RWPE2 (cell line): ENCODE measurements at regions not wholly inside any gene's neighbourhood (a gene's known extent, or its start where the extent isn't known, plus 50 kb on each side); places are given as distances from the start of the nearest gene placed in this dataset.
"Not testable (repeated sequence)": the region's sequence is repeated elsewhere in the genome, so short reads cannot be mapped to it uniquely, and the experiment has no call there.

Experiments used
- ATAC-seq: fragments of 200-7000 bp; cut with Tn5 transposase; 3 replicates; pipeline ENCODE4 v1.9.1; 2021; ENCODE audit warnings: low read depth
- DNase-seq: peaks from one replicate; pipeline ENCODE4 v3.0.0-alpha.2; 2020; ENCODE audit warnings: low spot score
- H3K27ac ChIP-seq: fragments of 450-650 bp; 2 replicates; pipeline ENCODE4 v1.5.1; 2017; ENCODE audit warnings: mild to moderate bottlenecking; ENCODE audit not compliant: poor library complexity, severe bottlenecking
- H3K27me3 ChIP-seq: fragments of 250-450 bp; sonication (Bioruptor Pico); 2 replicates; pipeline ENCODE4 v1.5.1; 2021; ENCODE audit warnings: mild to moderate bottlenecking, moderate library complexity; ENCODE audit not compliant: insufficient read depth, poor library complexity, severe bottlenecking
- H3K36me3 ChIP-seq: fragments of 250-450 bp; sonication (Bioruptor Pico); 2 replicates; pipeline ENCODE4 v1.5.1; 2020; ENCODE audit warnings: low read depth, mild to moderate bottlenecking, moderate library complexity
- H3K4me1 ChIP-seq: fragments of 250-450 bp; sonication (Bioruptor Pico); 2 replicates; pipeline ENCODE4 v1.5.1; 2021; ENCODE audit warnings: mild to moderate bottlenecking, moderate library complexity; ENCODE audit not compliant: insufficient read depth, poor library complexity, severe bottlenecking
- H3K4me3 ChIP-seq: fragments of 250-450 bp; sonication (Bioruptor Pico); 2 replicates; pipeline ENCODE4 v1.5.1; 2021; ENCODE audit warnings: mild to moderate bottlenecking, moderate library complexity; ENCODE audit not compliant: severe bottlenecking
- H3K9me3 ChIP-seq: fragments of 250-450 bp; sonication (Bioruptor Pico); 2 replicates; pipeline ENCODE4 v1.5.1; 2021; ENCODE audit warnings: mild to moderate bottlenecking, moderate library complexity; ENCODE audit not compliant: severe bottlenecking

DNA sequence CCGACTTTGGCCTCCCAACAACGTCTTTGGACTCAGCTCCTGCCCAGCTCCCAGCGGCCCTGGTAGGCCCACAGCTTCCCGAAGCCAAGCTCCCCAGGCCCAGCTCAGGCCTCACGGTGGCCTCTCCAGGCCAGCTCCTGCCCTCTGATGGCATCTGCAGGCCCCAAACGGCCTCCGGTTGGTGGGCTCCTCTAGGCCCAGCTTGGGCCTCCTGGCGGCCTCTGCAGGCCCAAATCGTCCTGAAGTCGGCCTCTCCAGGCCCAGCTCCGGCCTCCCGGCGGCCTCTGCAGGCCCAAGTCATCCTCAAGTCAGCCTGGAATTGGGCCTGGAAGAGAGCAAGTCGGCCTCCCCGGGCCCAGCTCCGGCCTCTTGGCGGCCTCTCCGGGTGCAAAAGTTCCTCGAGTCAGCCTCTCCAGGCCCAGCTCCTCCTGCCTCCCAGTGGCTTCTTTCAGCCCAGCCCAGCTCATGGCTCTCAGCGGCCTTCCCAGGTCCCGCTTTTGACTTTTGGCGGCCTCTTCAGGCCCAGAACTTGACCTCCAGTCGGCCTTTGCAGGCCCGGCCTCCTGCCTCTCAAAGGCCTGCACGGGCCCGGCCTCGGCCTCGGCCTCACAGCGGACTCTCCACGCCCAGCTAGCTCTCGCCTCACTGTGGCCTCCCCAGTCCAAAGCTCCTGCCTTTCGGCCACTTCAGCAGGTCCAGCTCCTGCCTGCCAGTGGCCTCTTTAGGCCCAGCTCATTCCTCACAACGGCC, 50.9 kb upstream of the METTL14 start:
- DNase-seq, H3K4me1 ChIP-seq, ATAC-seq, H3K27me3 ChIP-seq, H3K9me3 ChIP-seq, H3K27ac ChIP-seq, H3K4me3 ChIP-seq: not testable (repeated sequence)
- peaks cover 17% of the 10 kb centered on the region for H3K36me3 ChIP-seq
